Suprapubic skin (tissue), 3 donors: ENCODE measurements at regions not wholly inside any gene's neighbourhood (a gene's known extent, or its start where the extent isn't known, plus 50 kb on each side); places are given as distances from the start of the nearest gene placed in this dataset.

Source experiments
- CTCF ChIP-seq, 2 donors: fragments of 200-600 bp in 1 of 2; fragments of 450-650 bp in 1 of 2; sonication (generic) in 1 of 2; IDR thresholded peaks; one replicate each; pipeline ENCODE4 v1.5.1; 2016 to 2019; ENCODE audit warnings: antibody characterized with exemption in 2 of 2, mild to moderate bottlenecking in 1 of 2, moderate library complexity in 1 of 2
- POLR2AphosphoS5 ChIP-seq, 3 donors: sonication (generic); formaldehyde crosslinking; IDR thresholded peaks; one replicate each; pipeline ENCODE4 v1.6.1; 2017; ENCODE audit warnings: antibody characterized with exemption in 3 of 3

- no peak for TF ChIP-seq CTCF (IDR thresholded peaks at IDR 0.05)
- no peak for TF ChIP-seq POLR2AphosphoS5 (IDR thresholded peaks at IDR 0.05)
These were observed 336.0 kb upstream of the TSPY4 start for GRCh38 chrY:9001231-9001630.
